Chondrocyte (in vitro differentiated cells): ENCODE measurements at regions not wholly inside any gene's neighbourhood (a gene's known extent, or its start where the extent isn't known, plus 50 kb on each side); places are given as distances from the start of the nearest gene placed in this dataset.

Experiments used
- DNase-seq: peaks from one replicate; pipeline ENCODE4 v3.0.0; 2021; ENCODE audit warnings: mixed read lengths, low spot score
- H3K27ac Mint-ChIP-seq: one replicate; pipeline ENCODE4 v1.8.0; 2021; ENCODE audit warnings: mild to moderate bottlenecking, moderate library complexity, mixed read lengths; ENCODE audit not compliant: unreplicated experiment
- H3K27me3 Mint-ChIP-seq: 2 replicates; pipeline ENCODE4 v1.8.0; 2021; ENCODE audit warnings: low read depth, mixed read lengths
- H3K36me3 Mint-ChIP-seq: 2 replicates; pipeline ENCODE4 v1.8.0; 2021; ENCODE audit warnings: low read depth, mixed read lengths
- H3K4me1 Mint-ChIP-seq: 2 replicates; pipeline ENCODE4 v1.8.0; 2021; ENCODE audit warnings: low read depth, mild to moderate bottlenecking, mixed read lengths
- H3K4me3 Mint-ChIP-seq: one replicate; pipeline ENCODE4 v1.8.0; 2021; ENCODE audit warnings: mild to moderate bottlenecking, moderate library complexity, mixed read lengths; ENCODE audit not compliant: unreplicated experiment
- H3K9me3 Mint-ChIP-seq: 2 replicates; pipeline ENCODE4 v1.8.0; 2021; ENCODE audit warnings: low read depth, mixed read lengths
- CTCF ChIP-seq: fragments of 200-600 bp; sonication (generic); IDR thresholded peaks from 2 replicates; pipeline ENCODE4 v1.5.0; 2021; ENCODE audit warnings: antibody characterized with exemption, mild to moderate bottlenecking, moderate library complexity

- Mint-ChIP-seq H3K4me3 (no peak overlapping the region), H3K27ac (no peak overlapping the region), H3K4me1 (no peaks in the 10 kb centered on the region), H3K9me3 (peaks cover 15% of the 10 kb centered on the region), H3K36me3 (peaks cover 1% of the 10 kb centered on the region), H3K27me3 (peaks cover 2% of the 10 kb centered on the region)
- no peak for TF ChIP-seq CTCF
- DNase-seq = no peak
Observed at GRCh38 chr3:191699546-191699945, 238.6 kb downstream of the PYDC2 start.

GRCh38 chr3:191702121-191702520, 241.2 kb downstream of the PYDC2 start:
- no peak for DNase-seq
- Mint-ChIP-seq H3K4me1 (no peaks in the 10 kb centered on the region), H3K27ac (no peak overlapping the region), H3K4me3 (no peak overlapping the region), H3K27me3 (peaks cover 13% of the 10 kb centered on the region), H3K36me3 (peaks cover 6% of the 10 kb centered on the region), H3K9me3 (peaks cover 27% of the 10 kb centered on the region)
- TF ChIP-seq CTCF = no peak

- no peak overlapping the region for H3K27ac Mint-ChIP-seq
- peaks cover 5% of the 10 kb centered on the region for H3K36me3 Mint-ChIP-seq
- peaks cover 24% of the 10 kb centered on the region for H3K9me3 Mint-ChIP-seq
- no peak overlapping the region for H3K4me3 Mint-ChIP-seq
- no peaks in the 10 kb centered on the region for H3K4me1 Mint-ChIP-seq
- no peak for TF ChIP-seq CTCF
- no peak for DNase-seq
- peaks cover 13% of the 10 kb centered on the region for H3K27me3 Mint-ChIP-seq
Observed at GRCh38 chr3:191707817-191708216, 246.9 kb downstream of the PYDC2 start.

GRCh38 chr3:191715585-191715984, 254.6 kb downstream of the PYDC2 start:
- DNase-seq = no peak
- TF ChIP-seq CTCF = no peak
- peaks cover 2% of the 10 kb centered on the region for H3K27me3 Mint-ChIP-seq
- H3K27ac Mint-ChIP-seq = no peak overlapping the region
- H3K4me3 Mint-ChIP-seq = no peak overlapping the region
- no peaks in the 10 kb centered on the region for H3K36me3 Mint-ChIP-seq
- no peaks in the 10 kb centered on the region for H3K4me1 Mint-ChIP-seq
- H3K9me3 Mint-ChIP-seq = peaks cover 14% of the 10 kb centered on the region

GRCh38 chr3:191721390-191721861, 260.5 kb downstream of the PYDC2 start:
- Mint-ChIP-seq H3K9me3 (no peaks in the 10 kb centered on the region), H3K4me3 (no peak overlapping the region), H3K27me3 (peaks cover 8% of the 10 kb centered on the region), H3K27ac (no peak overlapping the region), H3K4me1 (peaks cover 6% of the 10 kb centered on the region), H3K36me3 (no peaks in the 10 kb centered on the region)
- no peak for DNase-seq
- TF ChIP-seq CTCF = no peak
